ENCODE measurements at regions not wholly inside any gene's neighbourhood (a gene's known extent, or its start where the extent isn't known, plus 50 kb on each side); places are given as distances from the start of the nearest gene placed in this dataset.

GRCh38 chr20:48156951-48157700 is 371.8 kb upstream of the SULF2 start:
- H3K27me3 ChIP-seq (ENCODE audit: control insufficient read depth, low read length): no peaks in the 10 kb centered on the region
- H3K4me2 ChIP-seq (ENCODE audit: low read length): no peak overlapping the region
- H3K9me2 ChIP-seq (replicated peaks; ENCODE audit: control insufficient read depth, low read length): no peaks in the 10 kb centered on the region
- no peak overlapping the region for H3K27ac ChIP-seq (ENCODE audit: low read depth, low read length)
- no peaks in the 10 kb centered on the region for H3K36me3 ChIP-seq (ENCODE audit: control insufficient read depth, low read length)
- no peaks in the 10 kb centered on the region for H3K79me2 ChIP-seq (ENCODE audit: control insufficient read depth, low read length)
- no peaks in the 10 kb centered on the region for H3F3A ChIP-seq (ENCODE audit: control insufficient read depth, insufficient read depth)
- H4K20me1 ChIP-seq (ENCODE audit: control insufficient read depth, insufficient read depth, low read depth, low read length): no peaks in the 10 kb centered on the region
- H3K9me3 ChIP-seq (ENCODE audit: control insufficient read depth, insufficient read depth, low read length): peaks cover 7% of the 10 kb centered on the region; the same call in 1 of the 2 replicates
- no peak overlapping the region for H3K4me3 ChIP-seq (ENCODE audit: low read length)
- TF ChIP-seq EZH2phosphoT487 (IDR thresholded peaks at IDR 0.05; ENCODE audit: borderline replicate concordance, low read length) (no peak), CTCF (IDR thresholded peaks at IDR 0.05; ENCODE audit: low read depth, low read length, poor library complexity, severe bottlenecking) (no peak)
- no peaks in the 10 kb centered on the region for H3K4me1 ChIP-seq (ENCODE audit: control insufficient read depth, low read length)

- Histone ChIP-seq H3K27me3 (ENCODE audit: control insufficient read depth, low read length) (no peaks in the 10 kb centered on the region), H3K36me3 (ENCODE audit: control insufficient read depth, low read length) (no peaks in the 10 kb centered on the region), H3K27ac (ENCODE audit: low read depth, low read length) (no peak overlapping the region), H4K20me1 (ENCODE audit: control insufficient read depth, insufficient read depth, low read depth, low read length) (no peaks in the 10 kb centered on the region), H3K4me3 (ENCODE audit: low read length) (no peak overlapping the region), H3K9me3 (ENCODE audit: control insufficient read depth, insufficient read depth, low read length) (peaks cover 7% of the 10 kb centered on the region; the same call in 1 of the 2 replicates), H3K4me1 (ENCODE audit: control insufficient read depth, low read length) (no peaks in the 10 kb centered on the region), H3K79me2 (ENCODE audit: control insufficient read depth, low read length) (no peaks in the 10 kb centered on the region), H3F3A (ENCODE audit: control insufficient read depth, insufficient read depth) (no peaks in the 10 kb centered on the region), H3K4me2 (ENCODE audit: low read length) (no peak overlapping the region), H3K9me2 (replicated peaks; ENCODE audit: control insufficient read depth, low read length) (no peaks in the 10 kb centered on the region)
- no peak for TF ChIP-seq CTCF (IDR thresholded peaks at IDR 0.05; ENCODE audit: low read depth, low read length, poor library complexity, severe bottlenecking)
Observed at GRCh38 chr20:48156521-48156920, 371.2 kb upstream of the SULF2 start.

GRCh38 chr20:48155268-48155667 is 370.0 kb upstream of the SULF2 start:
- Histone ChIP-seq H3F3A (ENCODE audit: control insufficient read depth, insufficient read depth) (no peaks in the 10 kb centered on the region), H3K4me3 (ENCODE audit: low read length) (no peak overlapping the region), H3K9me3 (ENCODE audit: control insufficient read depth, insufficient read depth, low read length) (peaks cover 7% of the 10 kb centered on the region; the same call in 1 of the 2 replicates), H3K27me3 (ENCODE audit: control insufficient read depth, low read length) (no peaks in the 10 kb centered on the region), H3K4me1 (ENCODE audit: control insufficient read depth, low read length) (no peaks in the 10 kb centered on the region), H3K4me2 (ENCODE audit: low read length) (no peak overlapping the region), H3K27ac (ENCODE audit: low read depth, low read length) (no peak overlapping the region), H4K20me1 (ENCODE audit: control insufficient read depth, insufficient read depth, low read depth, low read length) (no peaks in the 10 kb centered on the region), H3K36me3 (ENCODE audit: control insufficient read depth, low read length) (no peaks in the 10 kb centered on the region), H3K9me2 (replicated peaks; ENCODE audit: control insufficient read depth, low read length) (no peaks in the 10 kb centered on the region), H3K79me2 (ENCODE audit: control insufficient read depth, low read length) (no peaks in the 10 kb centered on the region)
- TF ChIP-seq EZH2phosphoT487 (IDR thresholded peaks at IDR 0.05; ENCODE audit: borderline replicate concordance, low read length) (no peak), CTCF (IDR thresholded peaks at IDR 0.05; ENCODE audit: low read depth, low read length, poor library complexity, severe bottlenecking) (no peak)
